Naive thymus-derived CD4-positive, alpha-beta T cell (primary cell): ENCODE measurements at regions not wholly inside any gene's neighbourhood (a gene's known extent, or its start where the extent isn't known, plus 50 kb on each side); places are given as distances from the start of the nearest gene placed in this dataset.

Experiments
- ATAC-seq: fragments of 150-1000 bp; cut with Tn5 transposase; 2 replicates; pipeline ENCODE4 v1.10.0; 2021; ENCODE audit warnings: mild to moderate bottlenecking, moderate library complexity
- CTCF ChIA-PET: fragments of 350-600 bp; sonication (Branson Sonifier 250); formaldehyde crosslinking; loops from one replicate; lab custom pipeline; 2021; ENCODE audit warnings: antibody characterized with exemption; lab: Charles Lee
- POLR2A ChIA-PET: fragments of 350-600 bp; sonication (Branson Sonifier 250); formaldehyde crosslinking; loops from one replicate; lab custom pipeline; 2021; ENCODE audit warnings: antibody characterized with exemption, inconsistent platforms; lab: Charles Lee
- DNase-seq, 9 donors: peaks; one replicate each; pipeline versions ENCODE4 v3.0.0 to v3.0.0-alpha.2; 2020 to 2022; ENCODE audit warnings: mixed read lengths in 1 of 9
- H3K27ac ChIP-seq: one replicate; pipeline ENCODE4 v1.7.0; 2013; ENCODE audit warnings: mild to moderate bottlenecking, low read depth, low read length, moderate library complexity
- H3K27me3 ChIP-seq, 2 donors: one replicate each; pipeline ENCODE4 v1.7.0; 2013; ENCODE audit warnings: low read length in 2 of 2, mild to moderate bottlenecking in 2 of 2, moderate library complexity in 2 of 2; ENCODE audit not compliant: control insufficient read depth in 2 of 2, insufficient read depth in 2 of 2
- H3K36me3 ChIP-seq, 3 experiments: 1 replicate in 2 of 3; 2 replicates in 1 of 3; pipeline ENCODE4 v1.7.0; 2013; ENCODE audit warnings: low read length in 3 of 3, mild to moderate bottlenecking in 3 of 3, moderate library complexity in 1 of 3; ENCODE audit not compliant: insufficient read depth in 3 of 3, control insufficient read depth in 2 of 3
- H3K4me1 ChIP-seq, 2 donors: one replicate each; pipeline ENCODE4 v1.7.0; 2013; ENCODE audit warnings: low read length in 2 of 2, mild to moderate bottlenecking in 2 of 2, moderate library complexity in 1 of 2; ENCODE audit not compliant: control insufficient read depth in 2 of 2, insufficient read depth in 2 of 2
- H3K4me3 ChIP-seq: 2 replicates; pipeline ENCODE4 v1.7.0; 2013; ENCODE audit warnings: mild to moderate bottlenecking, low read length
- H3K9me3 ChIP-seq, 3 experiments: 1 replicate in 2 of 3; 2 replicates in 1 of 3; pipeline ENCODE4 v1.7.0; 2013; ENCODE audit warnings: low read length in 3 of 3; ENCODE audit not compliant: control insufficient read depth in 2 of 3
- H3K27ac Mint-ChIP-seq, 9 donors: one replicate each; pipeline ENCODE4 v1.8.0; 2020 to 2022; ENCODE audit warnings: mixed read lengths in 9 of 9, mild to moderate bottlenecking in 8 of 9, moderate library complexity in 5 of 9, inconsistent platforms in 2 of 9
- H3K27me3 Mint-ChIP-seq, 5 donors: one replicate each; pipeline ENCODE4 v1.8.0; 2021 to 2022; ENCODE audit warnings: mixed read lengths in 5 of 5, mild to moderate bottlenecking in 1 of 5
- H3K36me3 Mint-ChIP-seq, 5 donors: one replicate each; pipeline ENCODE4 v1.8.0; 2020 to 2022; ENCODE audit warnings: mixed read lengths in 5 of 5, mild to moderate bottlenecking in 3 of 5, inconsistent platforms in 1 of 5
- H3K4me1 Mint-ChIP-seq, 7 donors: one replicate each; pipeline ENCODE4 v1.8.0; 2020 to 2022; ENCODE audit warnings: mixed read lengths in 7 of 7, mild to moderate bottlenecking in 3 of 7, inconsistent platforms in 1 of 7
- H3K4me3 Mint-ChIP-seq, 10 donors: one replicate each; pipeline ENCODE4 v1.8.0; 2020 to 2022; ENCODE audit warnings: mild to moderate bottlenecking in 10 of 10, mixed read lengths in 10 of 10, moderate library complexity in 6 of 10, inconsistent platforms in 2 of 10
- H3K9me3 Mint-ChIP-seq, 11 donors: one replicate each; pipeline ENCODE4 v1.8.0; 2020 to 2022; ENCODE audit warnings: mixed read lengths in 11 of 11, mild to moderate bottlenecking in 4 of 11, inconsistent platforms in 1 of 11, moderate library complexity in 1 of 11
- intact Hi-C, 2 donors: fragments of 100-400 bp; cut with micrococcal nuclease; formaldehyde crosslinking; loops; one replicate each; pipeline ENCODE4 v1.15.1; 2023

GRCh38 chr4:138410266-138410665, 168.1 kb upstream of the SLC7A11 start:
- H3K4me1 Mint-ChIP-seq: peaks cover 0 to under 1% (median 0%) of the 10 kb centered on the region in 7 donors
- no peak overlapping the region for H3K4me3 ChIP-seq
- H3K36me3 Mint-ChIP-seq: no peaks in the 10 kb centered on the region
- no peak overlapping the region for H3K27ac Mint-ChIP-seq
- DNase-seq (no peak), ATAC-seq (no peak)
- H3K27me3 ChIP-seq: no peaks in the 10 kb centered on the region
- no peaks in the 10 kb centered on the region for H3K4me1 ChIP-seq
- intact Hi-C loops: no loop called here
- peaks cover 0 to 3% (median 0%) of the 10 kb centered on the region in 11 donors for H3K9me3 Mint-ChIP-seq
- CTCF ChIA-PET: no interaction called here
- no peak overlapping the region for H3K4me3 Mint-ChIP-seq
- H3K9me3 ChIP-seq: no peaks in the 10 kb centered on the region
- H3K27ac ChIP-seq: no peak overlapping the region
- POLR2A ChIA-PET: no interaction called here
- no peaks in the 10 kb centered on the region for H3K36me3 ChIP-seq
- no peaks in the 10 kb centered on the region for H3K27me3 Mint-ChIP-seq

GRCh38 chr4:138409670-138410069, 167.5 kb upstream of the SLC7A11 start:
- Mint-ChIP-seq H3K27me3 (no peaks in the 10 kb centered on the region), H3K27ac (no peak overlapping the region), H3K36me3 (no peaks in the 10 kb centered on the region), H3K4me1 (peaks cover 0 to 2% (median 0%) of the 10 kb centered on the region in 7 donors), H3K4me3 (no peak overlapping the region), H3K9me3 (peaks cover 0 to 3% (median 0%) of the 10 kb centered on the region in 11 donors)
- Histone ChIP-seq H3K4me3 (no peak overlapping the region), H3K27ac (no peak overlapping the region), H3K9me3 (no peaks in the 10 kb centered on the region), H3K4me1 (no peaks in the 10 kb centered on the region), H3K36me3 (no peaks in the 10 kb centered on the region), H3K27me3 (no peaks in the 10 kb centered on the region)
- intact Hi-C loops: no loop called here
- POLR2A ChIA-PET: no interaction called here
- DNase-seq (no peak), ATAC-seq (no peak)
- CTCF ChIA-PET: no interaction called here

DNA sequence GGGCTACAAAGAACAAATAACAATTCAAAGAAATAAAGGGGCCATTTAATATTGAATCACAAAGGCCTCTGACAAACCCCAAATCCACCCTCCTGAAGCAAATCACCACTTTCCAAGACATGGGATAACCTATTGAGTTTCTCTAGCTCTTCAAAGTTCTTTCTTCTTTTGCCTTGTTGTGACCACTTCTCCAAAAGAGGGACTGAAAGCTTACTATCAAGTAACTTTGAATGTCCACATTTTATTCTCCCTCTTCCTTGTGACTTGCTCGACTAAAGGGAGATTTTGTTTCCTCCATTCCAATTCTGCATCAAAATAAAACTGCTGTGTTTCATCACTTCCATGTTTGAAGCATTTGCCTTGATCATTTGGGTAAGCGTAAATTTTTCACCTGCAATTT, 166.6 kb upstream of the SLC7A11 start:
- no peaks in the 10 kb centered on the region for H3K27me3 Mint-ChIP-seq
- no peak for ATAC-seq
- DNase-seq: no peak
- H3K4me3 Mint-ChIP-seq: no peak overlapping the region
- H3K4me1 ChIP-seq: no peaks in the 10 kb centered on the region
- H3K4me3 ChIP-seq: no peak overlapping the region
- no peaks in the 10 kb centered on the region for H3K27me3 ChIP-seq
- CTCF ChIA-PET: no interaction called here
- intact Hi-C loops: no loop called here
- H3K36me3 ChIP-seq: no peaks in the 10 kb centered on the region
- POLR2A ChIA-PET: no interaction called here
- peaks cover 0 to 2% (median 0%) of the 10 kb centered on the region in 7 donors for H3K4me1 Mint-ChIP-seq
- no peak overlapping the region for H3K27ac Mint-ChIP-seq
- H3K9me3 Mint-ChIP-seq: peaks cover 0 to 2% (median 0%) of the 10 kb centered on the region in 11 donors
- H3K36me3 Mint-ChIP-seq: no peaks in the 10 kb centered on the region
- no peak overlapping the region for H3K27ac ChIP-seq
- H3K9me3 ChIP-seq: no peaks in the 10 kb centered on the region

DNA sequence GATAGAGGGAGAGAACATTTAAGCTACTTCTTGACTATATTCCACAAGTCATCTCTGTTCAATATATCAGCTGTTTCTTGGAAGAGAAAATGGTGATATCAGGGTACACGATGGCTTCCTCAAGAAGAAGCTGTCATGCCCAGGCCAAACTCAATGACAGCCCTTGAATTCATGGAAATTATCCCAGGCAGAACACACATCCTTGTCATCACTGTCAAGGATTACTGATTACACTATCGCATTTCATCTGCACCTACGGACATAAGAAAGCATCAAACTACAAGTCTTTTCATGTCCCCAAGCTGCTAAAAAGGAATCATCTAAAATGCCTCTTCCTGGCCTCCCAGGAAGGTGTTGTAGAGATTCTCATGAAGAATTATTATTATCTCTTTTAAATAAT, 165.2 kb upstream of the SLC7A11 start:
- no peak for DNase-seq
- Mint-ChIP-seq H3K36me3 (no peaks in the 10 kb centered on the region), H3K9me3 (peaks cover 0 to 3% (median 0%) of the 10 kb centered on the region in 11 donors), H3K4me1 (peaks cover 0 to 2% (median 0%) of the 10 kb centered on the region in 7 donors), H3K27me3 (no peaks in the 10 kb centered on the region), H3K4me3 (no peak overlapping the region), H3K27ac (no peak overlapping the region)
- no peaks in the 10 kb centered on the region for H3K27me3 ChIP-seq
- ATAC-seq: no peak
- H3K9me3 ChIP-seq: no peaks in the 10 kb centered on the region
- POLR2A ChIA-PET: no interaction called here
- intact Hi-C loops: no loop called here
- H3K27ac ChIP-seq: no peak overlapping the region
- H3K4me3 ChIP-seq: no peak overlapping the region
- CTCF ChIA-PET: no interaction called here
- H3K4me1 ChIP-seq: no peaks in the 10 kb centered on the region
- H3K36me3 ChIP-seq: no peaks in the 10 kb centered on the region

DNA sequence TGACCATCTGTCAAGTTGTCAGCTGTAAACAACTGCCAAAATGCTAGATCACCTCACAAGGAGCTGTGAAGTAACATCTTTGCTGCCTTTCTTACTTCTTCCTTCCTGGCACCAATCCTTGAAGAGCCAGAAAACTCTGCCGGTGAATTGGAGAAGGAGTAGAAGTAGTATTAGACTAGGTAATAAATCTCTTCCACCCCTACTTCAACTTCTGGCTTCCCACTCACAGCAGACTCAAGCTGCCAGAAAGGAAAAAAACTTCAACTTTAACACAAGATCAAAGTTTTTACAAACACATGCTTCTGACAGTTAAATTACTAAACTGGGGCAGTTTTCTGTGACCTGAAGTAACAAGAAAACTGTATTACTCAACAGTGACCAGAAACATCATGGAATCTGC, 164.7 kb upstream of the SLC7A11 start:
- CTCF ChIA-PET: no interaction called here
- H3K27ac Mint-ChIP-seq: no peak overlapping the region
- intact Hi-C loops: no loop called here
- H3K9me3 Mint-ChIP-seq: peaks cover 0 to 4% (median 0%) of the 10 kb centered on the region in 11 donors
- no peaks in the 10 kb centered on the region for H3K36me3 Mint-ChIP-seq
- ATAC-seq (no peak), DNase-seq (no peak)
- POLR2A ChIA-PET: no interaction called here
- Histone ChIP-seq H3K4me1 (no peaks in the 10 kb centered on the region), H3K36me3 (no peaks in the 10 kb centered on the region), H3K27me3 (no peaks in the 10 kb centered on the region), H3K27ac (no peak overlapping the region), H3K9me3 (no peaks in the 10 kb centered on the region), H3K4me3 (no peak overlapping the region)
- no peak overlapping the region for H3K4me3 Mint-ChIP-seq
- peaks cover 0 to 2% (median 0%) of the 10 kb centered on the region in 7 donors for H3K4me1 Mint-ChIP-seq
- no peaks in the 10 kb centered on the region for H3K27me3 Mint-ChIP-seq

DNA sequence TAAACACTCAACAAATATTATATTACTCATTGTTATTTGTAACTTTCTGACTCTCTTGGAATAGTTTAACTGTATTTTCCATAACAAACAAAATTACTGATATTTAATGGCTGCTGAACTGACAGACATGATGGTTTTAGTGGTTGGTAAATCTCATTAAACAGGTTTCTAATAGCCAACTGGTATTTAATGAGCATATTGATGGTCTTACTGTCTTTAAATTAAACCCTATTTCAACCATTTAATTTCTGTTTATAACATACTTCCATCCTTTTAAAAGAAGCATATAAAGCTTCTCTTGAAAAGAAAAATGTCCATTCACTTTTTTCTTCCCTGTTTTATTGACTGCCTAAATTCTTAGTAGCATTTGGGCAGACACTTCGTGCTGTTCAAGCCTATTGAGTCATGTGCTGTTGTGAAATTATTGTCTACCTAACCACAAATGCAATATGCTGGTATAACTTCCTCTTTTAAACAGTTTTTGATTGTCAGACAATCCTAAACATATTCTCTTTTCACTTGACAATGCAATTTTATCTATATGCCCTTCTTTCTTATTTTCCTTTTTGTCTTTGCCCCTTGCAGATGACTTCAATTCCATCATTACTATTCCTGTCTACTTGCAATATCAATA, 163.9 kb upstream of the SLC7A11 start:
- peak; percentile 70 for ATAC-seq
- H3K4me3 ChIP-seq: no peak overlapping the region
- H3K27ac ChIP-seq: no peak overlapping the region
- no peak overlapping the region for H3K27ac Mint-ChIP-seq
- DNase-seq: no peak
- intact Hi-C loops: no loop called here
- no peaks in the 10 kb centered on the region for H3K36me3 ChIP-seq
- no peaks in the 10 kb centered on the region for H3K4me1 ChIP-seq
- no peaks in the 10 kb centered on the region for H3K27me3 ChIP-seq
- POLR2A ChIA-PET: no interaction called here
- H3K27me3 Mint-ChIP-seq: no peaks in the 10 kb centered on the region
- H3K9me3 Mint-ChIP-seq: peaks cover 0 to 4% (median 0%) of the 10 kb centered on the region in 11 donors
- no peak overlapping the region for H3K4me3 Mint-ChIP-seq
- H3K4me1 Mint-ChIP-seq: peaks cover 0 to 2% (median 0%) of the 10 kb centered on the region in 7 donors
- CTCF ChIA-PET: no interaction called here
- no peaks in the 10 kb centered on the region for H3K36me3 Mint-ChIP-seq
- no peaks in the 10 kb centered on the region for H3K9me3 ChIP-seq

GRCh38 chr4:138405466-138405891, 163.3 kb upstream of the SLC7A11 start:
- Histone ChIP-seq H3K27ac (no peak overlapping the region), H3K36me3 (no peaks in the 10 kb centered on the region), H3K9me3 (no peaks in the 10 kb centered on the region), H3K4me3 (no peak overlapping the region), H3K4me1 (no peaks in the 10 kb centered on the region), H3K27me3 (no peaks in the 10 kb centered on the region)
- ChIA-PET POLR2A (no interaction called here), CTCF (no interaction called here)
- no peaks in the 10 kb centered on the region for H3K36me3 Mint-ChIP-seq
- DNase-seq (no peak), ATAC-seq (no peak)
- intact Hi-C loops: no loop called here
- peaks cover 0 to 2% (median 0%) of the 10 kb centered on the region in 7 donors for H3K4me1 Mint-ChIP-seq
- no peaks in the 10 kb centered on the region for H3K27me3 Mint-ChIP-seq
- H3K27ac Mint-ChIP-seq: no peak overlapping the region
- H3K4me3 Mint-ChIP-seq: no peak overlapping the region
- peaks cover 0 to 4% (median 0%) of the 10 kb centered on the region in 11 donors for H3K9me3 Mint-ChIP-seq
